H7 (cell line): ENCODE measurements at regions not wholly inside any gene's neighbourhood (a gene's known extent, or its start where the extent isn't known, plus 50 kb on each side); places are given as distances from the start of the nearest gene placed in this dataset.
A peak's percentile ranks its signal among the peaks of the same experiment; 100 is the strongest.

Experiments used
- DNase-seq: peaks from one replicate; pipeline ENCODE4 v3.0.0; 2012
- H3K27me3 ChIP-seq: 2 replicates; pipeline ENCODE4 v1.6.0; 2011; ENCODE audit warnings: mild to moderate bottlenecking, low read length; ENCODE audit not compliant: control insufficient read depth, insufficient read depth
- H3K36me3 ChIP-seq: replicated peaks from 2 replicates; pipeline ENCODE4 v1.5.1; 2011; ENCODE audit warnings: low read length; ENCODE audit not compliant: control insufficient read depth, insufficient read depth
- H3K4me3 ChIP-seq: 2 replicates; pipeline ENCODE4 v1.5.1; 2011; ENCODE audit warnings: low read depth, mild to moderate bottlenecking, control low read depth, low read length, moderate library complexity; ENCODE audit not compliant: insufficient read depth

DNA sequence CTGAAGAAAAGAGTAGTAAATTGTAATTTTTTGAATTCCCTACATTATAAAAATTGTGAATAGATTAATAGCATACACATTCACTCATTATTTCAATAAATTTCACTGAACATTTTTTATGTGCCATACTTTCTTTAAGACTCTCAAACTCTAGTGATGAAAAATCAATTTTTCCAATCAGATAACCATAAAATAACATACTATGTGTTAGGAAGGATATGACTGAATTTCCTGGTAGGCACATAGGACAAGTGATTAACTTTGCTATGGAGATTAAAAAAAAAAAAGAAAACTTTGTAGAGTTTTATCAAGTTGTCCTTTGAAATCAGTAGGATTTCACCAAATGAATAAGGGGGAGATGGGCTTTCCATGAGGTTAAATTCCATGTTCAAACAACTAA lies 1597.3 kb upstream of the LRRTM3 start:
- Histone ChIP-seq H3K27me3 (no peaks in the 10 kb centered on the region), H3K36me3 (no peaks in the 10 kb centered on the region), H3K4me3 (no peak overlapping the region)
- DNase-seq: no peak

DNA sequence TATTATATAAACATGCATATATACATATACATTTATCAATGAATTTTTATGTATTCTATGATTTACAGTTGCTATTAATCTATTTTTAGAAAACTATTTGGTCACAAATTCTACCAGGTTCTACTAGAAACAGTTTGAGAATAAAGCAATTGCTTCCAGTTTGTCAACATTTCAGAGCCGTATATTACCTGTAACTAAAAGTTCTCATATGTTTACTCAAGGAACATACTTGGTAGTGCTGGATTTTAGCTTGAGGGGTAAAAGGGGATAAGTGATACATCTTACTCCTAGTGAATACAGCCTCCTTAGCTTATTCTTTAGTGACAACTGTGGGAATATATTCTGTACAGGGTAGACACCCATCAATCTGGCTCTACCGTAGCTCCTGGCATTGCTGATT lies 1590.5 kb upstream of the LRRTM3 start:
- no peak overlapping the region for H3K4me3 ChIP-seq
- no peaks in the 10 kb centered on the region for H3K36me3 ChIP-seq
- DNase-seq: no peak
- no peaks in the 10 kb centered on the region for H3K27me3 ChIP-seq

DNA sequence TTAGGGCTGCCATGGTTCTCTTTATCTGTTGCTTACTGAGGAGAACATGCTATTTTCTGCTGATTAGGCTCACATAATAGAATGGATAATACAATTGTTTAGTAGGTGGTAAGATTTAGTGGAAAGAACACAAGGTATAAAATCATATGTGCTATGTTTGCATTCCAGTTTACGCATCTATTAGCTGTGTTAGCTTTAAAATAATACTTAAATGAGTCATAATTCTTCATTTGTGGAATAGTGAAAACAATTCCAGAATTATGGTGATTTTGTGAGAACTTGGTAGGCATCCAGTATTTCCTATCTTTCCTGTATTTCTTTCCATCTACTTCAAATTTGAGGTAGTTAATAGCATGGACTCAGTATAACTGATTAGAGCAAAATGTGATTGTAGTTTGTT lies 1585.5 kb upstream of the LRRTM3 start:
- Histone ChIP-seq H3K27me3 (no peaks in the 10 kb centered on the region), H3K4me3 (no peak overlapping the region), H3K36me3 (no peaks in the 10 kb centered on the region)
- DNase-seq: no peak

DNA sequence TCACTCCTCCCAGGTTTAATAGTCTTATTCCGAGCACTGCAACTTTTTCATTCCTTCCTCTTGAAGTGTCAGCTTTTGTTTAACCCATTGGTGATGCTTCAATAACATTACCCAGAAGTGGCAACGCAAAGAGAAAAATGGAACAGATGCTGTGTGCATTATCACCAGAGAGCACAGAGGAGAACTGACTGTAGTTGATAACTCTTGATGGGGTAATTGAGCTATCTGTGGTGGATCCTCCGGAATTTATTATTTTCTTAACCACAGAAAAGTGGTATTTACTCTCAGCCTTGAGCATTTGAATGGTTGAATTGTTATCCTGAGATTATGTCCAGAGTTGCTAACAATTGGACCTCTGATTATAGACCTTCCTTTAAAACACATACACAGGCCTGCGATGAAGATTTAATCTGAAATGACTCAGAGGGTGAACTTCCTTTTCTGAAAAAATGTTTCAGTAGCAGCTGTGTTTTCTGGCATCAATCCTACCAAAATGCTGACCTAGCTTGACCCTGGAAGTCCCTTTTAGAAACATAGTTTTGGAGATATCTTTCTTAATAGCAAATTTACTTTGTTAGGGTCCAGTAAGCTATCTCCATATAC lies 1584.4 kb upstream of the LRRTM3 start:
- H3K4me3 ChIP-seq: no peak overlapping the region

DNA sequence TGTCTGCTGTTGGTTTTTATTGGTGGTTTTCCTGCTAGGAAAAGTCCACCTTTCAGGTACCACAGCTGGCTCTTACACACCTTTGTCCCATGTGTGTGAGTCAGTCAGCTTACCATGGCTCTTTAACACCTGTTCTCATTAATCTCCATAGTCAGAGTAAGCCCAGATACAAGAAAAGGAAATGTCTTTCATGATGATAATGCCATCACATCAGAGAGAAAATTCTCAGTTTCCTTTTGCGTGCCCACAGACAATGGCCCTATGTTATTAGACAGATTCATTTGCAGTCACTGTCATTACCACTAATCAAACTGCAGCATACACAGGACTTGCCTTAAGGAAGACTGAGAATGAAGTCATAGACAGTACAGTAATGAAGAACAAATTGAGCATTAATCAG lies 1583.6 kb upstream of the LRRTM3 start:
- Histone ChIP-seq H3K27me3 (no peaks in the 10 kb centered on the region), H3K4me3 (no peak overlapping the region), H3K36me3 (no peaks in the 10 kb centered on the region)
- no peak for DNase-seq

More for the DNA sequence above, 1584.4 kb upstream of the LRRTM3 start:
- no peaks in the 10 kb centered on the region for H3K36me3 ChIP-seq
- no peaks in the 10 kb centered on the region for H3K27me3 ChIP-seq
- DNase-seq: no peak

DNA sequence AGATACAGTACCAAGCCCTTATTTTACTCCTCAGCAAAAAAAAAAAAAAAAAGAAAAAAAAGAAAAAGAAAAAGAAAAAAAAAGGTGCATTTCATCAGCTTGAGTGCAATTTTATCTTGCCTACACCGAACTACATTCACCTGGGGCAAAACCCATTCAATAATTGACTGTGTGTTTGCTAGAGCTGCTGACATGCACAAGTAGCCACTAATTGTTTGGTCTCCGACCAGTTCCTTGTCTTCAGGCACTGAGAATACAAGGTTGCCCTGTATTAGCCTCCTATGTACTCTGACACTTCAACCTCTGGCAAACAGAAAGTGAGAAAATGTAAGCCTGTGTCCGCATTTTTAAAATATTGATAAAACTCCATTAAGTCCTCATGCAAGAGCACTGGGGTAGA lies 1579.4 kb upstream of the LRRTM3 start:
- Histone ChIP-seq H3K4me3 (no peak overlapping the region), H3K27me3 (no peaks in the 10 kb centered on the region), H3K36me3 (no peaks in the 10 kb centered on the region)
- DNase-seq: no peak

DNA sequence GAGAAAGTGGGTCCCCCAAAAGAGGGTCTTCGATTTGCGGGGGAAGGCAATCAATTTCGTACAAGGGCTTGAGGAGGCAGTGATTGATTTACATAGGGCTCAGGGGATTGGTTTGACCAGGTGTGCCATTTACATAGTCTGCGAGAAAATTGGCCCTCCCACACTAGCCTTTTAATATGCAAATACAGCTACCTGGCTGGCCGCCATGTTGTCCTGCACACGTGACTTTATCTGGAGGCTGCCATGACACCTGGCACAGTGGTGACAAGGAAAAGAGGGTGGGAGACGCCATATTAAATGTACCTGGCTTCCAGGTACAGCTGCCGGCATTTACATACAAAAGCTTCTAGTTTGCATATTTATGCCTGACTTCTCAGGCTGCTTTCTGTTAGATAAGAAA lies 1577.2 kb upstream of the LRRTM3 start:
- Histone ChIP-seq H3K27me3 (no peaks in the 10 kb centered on the region), H3K4me3 (no peak overlapping the region), H3K36me3 (no peaks in the 10 kb centered on the region)
- DNase-seq: no peak

DNA sequence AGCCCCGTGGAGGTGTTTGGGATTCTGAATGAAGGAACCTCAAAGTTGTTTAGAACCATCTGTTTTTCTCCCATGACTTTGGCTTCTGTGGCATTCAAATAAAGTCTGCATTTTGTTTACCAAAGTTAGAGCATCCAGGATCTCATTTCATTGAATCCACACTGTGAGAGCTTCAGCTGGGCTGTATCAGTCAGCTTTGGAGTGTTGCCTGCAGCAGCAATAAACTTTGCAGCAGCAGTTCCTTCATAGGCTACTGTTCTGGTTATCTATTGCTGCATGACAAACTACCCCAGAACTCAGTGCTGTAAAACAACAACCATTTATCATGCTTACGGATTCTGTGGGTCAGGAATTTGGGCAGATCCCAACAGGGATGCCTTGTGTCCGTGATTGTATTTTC lies 1575.2 kb upstream of the LRRTM3 start:
- DNase-seq: no peak
- H3K4me3 ChIP-seq: no peak overlapping the region
- no peaks in the 10 kb centered on the region for H3K36me3 ChIP-seq
- H3K27me3 ChIP-seq: no peaks in the 10 kb centered on the region

DNA sequence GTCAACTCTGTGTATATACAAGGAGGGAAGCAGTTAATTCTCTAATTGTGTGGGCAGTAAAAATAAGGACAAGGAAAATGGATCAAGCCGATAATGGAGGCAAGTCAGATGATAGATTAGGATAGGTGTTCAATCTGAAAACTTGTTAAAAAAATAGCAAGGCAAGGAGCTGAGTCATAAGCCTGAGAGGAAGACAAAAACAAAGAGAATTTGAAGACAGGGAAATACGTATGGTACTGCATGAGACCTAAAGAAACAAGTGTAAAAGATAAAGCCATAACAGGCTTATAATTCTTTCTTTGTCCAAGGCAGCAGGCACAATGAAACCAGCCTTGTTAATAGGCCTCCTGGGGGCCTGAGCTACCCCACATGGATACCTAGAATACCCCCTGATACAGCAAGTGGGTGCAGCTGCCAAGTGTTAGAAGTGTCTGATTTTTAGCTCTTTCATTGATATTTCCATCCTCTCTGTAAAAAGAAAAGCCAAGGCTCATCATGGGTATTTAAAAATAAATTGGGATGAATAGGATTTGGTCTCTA lies 1570.6 kb upstream of the LRRTM3 start:
- H3K27me3 ChIP-seq: no peaks in the 10 kb centered on the region
- no peak overlapping the region for H3K4me3 ChIP-seq
- no peaks in the 10 kb centered on the region for H3K36me3 ChIP-seq
- DNase-seq: no peak

DNA sequence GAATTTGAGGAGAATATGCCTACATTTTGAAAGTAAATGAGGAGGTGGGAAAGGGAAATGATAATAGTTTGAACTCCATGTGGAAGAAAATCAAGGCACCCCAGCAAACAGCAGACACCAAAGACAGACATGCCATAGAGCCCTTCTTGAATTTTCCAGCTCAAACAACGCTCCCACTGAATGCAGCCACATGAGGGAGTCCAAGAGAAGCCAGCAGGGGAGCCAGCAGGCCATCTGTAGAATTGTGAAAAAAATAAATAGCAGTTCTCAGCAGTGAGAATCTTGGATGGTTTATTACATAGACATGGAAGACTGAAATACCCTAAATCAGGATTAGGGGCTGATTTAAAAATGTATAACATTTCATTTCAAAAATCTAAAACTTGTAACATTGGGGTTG lies 1567.3 kb upstream of the LRRTM3 start:
- no peak overlapping the region for H3K4me3 ChIP-seq
- H3K27me3 ChIP-seq: no peaks in the 10 kb centered on the region
- peak; percentile 3 for DNase-seq
- no peaks in the 10 kb centered on the region for H3K36me3 ChIP-seq

DNA sequence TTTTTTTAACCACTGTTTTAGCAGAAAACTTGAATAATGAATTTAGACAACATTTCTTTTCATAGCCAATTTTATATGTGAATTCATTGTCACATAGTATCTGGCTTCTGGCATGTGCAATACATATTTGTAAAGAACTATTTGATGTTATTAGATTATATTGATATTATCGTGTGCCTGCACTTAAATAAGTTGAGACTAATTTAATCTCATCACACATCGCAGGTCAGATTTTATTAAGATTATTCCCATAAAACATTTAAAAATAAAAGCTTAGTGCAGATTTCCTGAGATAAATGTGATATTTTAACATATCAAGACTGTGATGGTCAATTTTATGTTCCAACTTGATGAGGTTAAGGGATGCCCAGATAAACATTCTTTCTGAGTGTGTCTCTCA lies 1565.3 kb upstream of the LRRTM3 start:
- Histone ChIP-seq H3K27me3 (no peaks in the 10 kb centered on the region), H3K36me3 (no peaks in the 10 kb centered on the region), H3K4me3 (no peak overlapping the region)
- no peak for DNase-seq

DNA sequence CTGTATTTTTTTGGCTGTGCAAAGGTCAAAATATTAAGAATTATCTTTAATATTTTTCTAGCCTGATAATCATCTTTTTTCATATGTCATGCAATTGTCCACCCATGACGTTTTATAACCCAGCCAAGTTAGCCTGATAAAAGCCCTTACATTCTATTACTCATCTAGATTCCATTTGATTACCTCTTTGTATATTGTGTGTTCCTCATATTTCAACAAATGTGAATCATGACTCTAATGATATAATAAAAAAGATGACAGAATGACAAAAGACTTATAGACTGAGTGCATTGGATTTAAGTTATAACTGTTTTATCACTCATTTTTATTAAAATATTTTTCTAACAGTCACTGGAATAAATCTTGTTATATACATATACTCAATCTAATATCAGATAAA lies 1560.0 kb upstream of the LRRTM3 start:
- no peak for DNase-seq
- H3K4me3 ChIP-seq: no peak overlapping the region
- H3K36me3 ChIP-seq: no peaks in the 10 kb centered on the region
- H3K27me3 ChIP-seq: no peaks in the 10 kb centered on the region

DNA sequence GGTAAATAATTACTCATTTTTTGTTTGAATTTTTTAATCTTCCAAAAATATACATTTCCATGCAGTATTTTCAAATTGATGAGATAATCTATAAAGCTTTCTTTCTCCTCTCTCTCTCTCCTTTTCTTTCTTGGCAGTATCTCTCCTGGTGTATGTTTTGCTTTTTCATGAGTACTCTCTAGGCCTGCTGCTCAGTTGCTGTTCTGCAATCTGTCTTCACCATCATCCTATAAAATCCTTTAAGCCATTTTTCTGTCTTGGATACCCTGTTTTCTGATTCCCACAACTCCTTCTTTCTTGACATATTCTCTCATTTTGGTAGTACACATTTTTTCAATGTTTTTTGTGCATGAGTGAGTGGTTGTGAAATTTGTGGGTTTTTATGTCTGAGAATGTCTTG lies 1558.1 kb upstream of the LRRTM3 start:
- Histone ChIP-seq H3K4me3 (no peak overlapping the region), H3K36me3 (no peaks in the 10 kb centered on the region), H3K27me3 (no peaks in the 10 kb centered on the region)
- no peak for DNase-seq

DNA sequence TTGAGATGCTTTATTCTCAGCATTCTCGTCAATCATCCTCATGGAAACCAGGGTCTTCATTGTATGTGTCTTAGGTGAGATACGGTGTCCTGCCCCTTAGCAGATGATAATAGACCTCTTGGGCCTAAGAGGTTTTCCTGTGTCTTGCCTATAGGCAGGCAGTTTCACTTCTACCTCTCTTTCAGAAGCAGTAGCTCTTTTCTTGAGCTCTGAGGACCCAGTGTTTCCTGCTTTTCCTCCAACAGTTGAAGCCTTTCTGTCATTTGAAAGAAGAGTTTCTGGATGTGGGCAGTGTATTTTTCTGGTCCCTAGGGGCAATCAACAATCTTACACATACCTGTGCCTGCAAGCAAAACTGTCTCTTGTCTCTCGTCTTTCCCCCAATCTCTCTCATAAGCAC lies 1550.3 kb upstream of the LRRTM3 start:
- Histone ChIP-seq H3K36me3 (no peaks in the 10 kb centered on the region), H3K4me3 (no peak overlapping the region), H3K27me3 (no peaks in the 10 kb centered on the region)
- no peak for DNase-seq

DNA sequence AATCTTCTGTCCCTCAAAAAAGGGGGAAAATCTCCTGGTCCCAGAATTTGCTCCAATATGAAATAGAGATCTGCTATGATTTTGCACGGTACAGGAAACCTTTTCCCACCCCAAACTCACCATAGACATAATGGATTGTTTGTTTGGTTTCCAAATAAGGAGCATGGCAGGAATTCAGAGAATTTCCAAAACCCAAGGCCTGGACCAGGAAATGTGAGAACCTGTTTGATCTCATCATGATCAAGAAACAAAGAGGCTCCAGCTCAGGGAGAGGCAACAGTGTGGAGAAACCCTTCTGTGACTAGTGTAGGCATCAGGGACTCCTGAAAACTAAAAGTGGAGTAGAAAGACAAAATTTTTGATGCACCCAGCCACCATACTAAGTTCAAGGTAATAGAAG lies 1548.1 kb upstream of the LRRTM3 start:
- Histone ChIP-seq H3K27me3 (no peaks in the 10 kb centered on the region), H3K36me3 (no peaks in the 10 kb centered on the region), H3K4me3 (no peak overlapping the region)
- no peak for DNase-seq
